ENCODE measurements at regions not wholly inside any gene's neighbourhood (a gene's known extent, or its start where the extent isn't known, plus 50 kb on each side); places are given as distances from the start of the nearest gene placed in this dataset.
"Not testable (repeated sequence)": the region's sequence is repeated elsewhere in the genome, so short reads cannot be mapped to it uniquely, and the experiment has no call there.

GRCh38 chr22:48918585-48919186 lies 909.0 kb downstream of the BRD1 start:
- no peak overlapping the region for H3K4me3 ChIP-seq (ENCODE audit: low read length)
- no peaks in the 10 kb centered on the region for H3K4me1 ChIP-seq (ENCODE audit: control insufficient read depth, insufficient read depth, low read length)
- H3K36me3 ChIP-seq (ENCODE audit: control insufficient read depth, insufficient read depth, low read length): no peaks in the 10 kb centered on the region
- H3K27me3 ChIP-seq (ENCODE audit: control insufficient read depth, insufficient read depth, low read length): no peaks in the 10 kb centered on the region
- H3K27ac ChIP-seq (ENCODE audit: low read depth, low read length): no peak overlapping the region
- no peak overlapping the region for H3K9ac ChIP-seq (ENCODE audit: low read length)

GRCh38 chr22:48912356-48913066 lies 915.2 kb downstream of the BRD1 start:
- H3K9ac ChIP-seq (ENCODE audit: low read length); H3K4me1 ChIP-seq (ENCODE audit: control insufficient read depth, insufficient read depth, low read length); H3K36me3 ChIP-seq (ENCODE audit: control insufficient read depth, insufficient read depth, low read length); H3K4me3 ChIP-seq (ENCODE audit: low read length); H3K27me3 ChIP-seq (ENCODE audit: control insufficient read depth, insufficient read depth, low read length); H3K27ac ChIP-seq (ENCODE audit: low read depth, low read length): not testable (repeated sequence)

- H3K36me3 ChIP-seq (ENCODE audit: control insufficient read depth, insufficient read depth, low read length); H3K9ac ChIP-seq (ENCODE audit: low read length); H3K27me3 ChIP-seq (ENCODE audit: control insufficient read depth, insufficient read depth, low read length); H3K27ac ChIP-seq (ENCODE audit: low read depth, low read length); H3K4me1 ChIP-seq (ENCODE audit: control insufficient read depth, insufficient read depth, low read length); H3K4me3 ChIP-seq (ENCODE audit: low read length): not testable (repeated sequence)
Measured at GRCh38 chr22:48911647-48912046, 916.0 kb downstream of the BRD1 start.

GRCh38 chr22:48911067-48911466 lies 916.6 kb downstream of the BRD1 start:
- H3K4me3 ChIP-seq (ENCODE audit: low read length); H3K27me3 ChIP-seq (ENCODE audit: control insufficient read depth, insufficient read depth, low read length); H3K36me3 ChIP-seq (ENCODE audit: control insufficient read depth, insufficient read depth, low read length); H3K9ac ChIP-seq (ENCODE audit: low read length); H3K27ac ChIP-seq (ENCODE audit: low read depth, low read length); H3K4me1 ChIP-seq (ENCODE audit: control insufficient read depth, insufficient read depth, low read length): not testable (repeated sequence)

GRCh38 chr22:48908547-48908946 lies 919.1 kb downstream of the BRD1 start:
- H3K4me3 ChIP-seq (ENCODE audit: low read length): no peak overlapping the region

GRCh38 chr22:48907591-48907990 lies 920.1 kb downstream of the BRD1 start:
- no peaks in the 10 kb centered on the region for H3K4me1 ChIP-seq (ENCODE audit: control insufficient read depth, insufficient read depth, low read length)
- H3K27me3 ChIP-seq (ENCODE audit: control insufficient read depth, insufficient read depth, low read length): no peaks in the 10 kb centered on the region
- no peak overlapping the region for H3K27ac ChIP-seq (ENCODE audit: low read depth, low read length)
- H3K36me3 ChIP-seq (ENCODE audit: control insufficient read depth, insufficient read depth, low read length): no peaks in the 10 kb centered on the region
- H3K4me3 ChIP-seq (ENCODE audit: low read length): no peak overlapping the region
- no peak overlapping the region for H3K9ac ChIP-seq (ENCODE audit: low read length)

More at GRCh38 chr22:48908547-48908946, 919.1 kb downstream of the BRD1 start:
- no peaks in the 10 kb centered on the region for H3K27me3 ChIP-seq (ENCODE audit: control insufficient read depth, insufficient read depth, low read length)
- H3K9ac ChIP-seq (ENCODE audit: low read length): no peak overlapping the region
- no peak overlapping the region for H3K27ac ChIP-seq (ENCODE audit: low read depth, low read length)
- no peaks in the 10 kb centered on the region for H3K36me3 ChIP-seq (ENCODE audit: control insufficient read depth, insufficient read depth, low read length)
- H3K4me1 ChIP-seq (ENCODE audit: control insufficient read depth, insufficient read depth, low read length): no peaks in the 10 kb centered on the region

GRCh38 chr22:48906216-48906835 lies 921.3 kb downstream of the BRD1 start:
- no peaks in the 10 kb centered on the region for H3K4me1 ChIP-seq (ENCODE audit: control insufficient read depth, insufficient read depth, low read length)
- no peak overlapping the region for H3K4me3 ChIP-seq (ENCODE audit: low read length)
- no peaks in the 10 kb centered on the region for H3K36me3 ChIP-seq (ENCODE audit: control insufficient read depth, insufficient read depth, low read length)
- H3K27ac ChIP-seq (ENCODE audit: low read depth, low read length): no peak overlapping the region
- no peaks in the 10 kb centered on the region for H3K27me3 ChIP-seq (ENCODE audit: control insufficient read depth, insufficient read depth, low read length)
- H3K9ac ChIP-seq (ENCODE audit: low read length): no peak overlapping the region

- H3K27ac ChIP-seq (ENCODE audit: low read depth, low read length): no peak overlapping the region
- H3K9ac ChIP-seq (ENCODE audit: low read length): no peak overlapping the region
- H3K4me1 ChIP-seq (ENCODE audit: control insufficient read depth, insufficient read depth, low read length): no peaks in the 10 kb centered on the region
- no peaks in the 10 kb centered on the region for H3K36me3 ChIP-seq (ENCODE audit: control insufficient read depth, insufficient read depth, low read length)
- H3K4me3 ChIP-seq (ENCODE audit: low read length): no peak overlapping the region
- H3K27me3 ChIP-seq (ENCODE audit: control insufficient read depth, insufficient read depth, low read length): no peaks in the 10 kb centered on the region
Measured at GRCh38 chr22:48905206-48905975, 922.3 kb downstream of the BRD1 start.

GRCh38 chr22:48902983-48903650 lies 924.6 kb downstream of the BRD1 start:
- Histone ChIP-seq H3K36me3 (ENCODE audit: control insufficient read depth, insufficient read depth, low read length) (no peaks in the 10 kb centered on the region), H3K9ac (ENCODE audit: low read length) (no peak overlapping the region), H3K27ac (ENCODE audit: low read depth, low read length) (no peak overlapping the region), H3K4me1 (ENCODE audit: control insufficient read depth, insufficient read depth, low read length) (no peaks in the 10 kb centered on the region), H3K27me3 (ENCODE audit: control insufficient read depth, insufficient read depth, low read length) (no peaks in the 10 kb centered on the region), H3K4me3 (ENCODE audit: low read length) (no peak overlapping the region)

GRCh38 chr22:48902001-48902869 lies 925.4 kb downstream of the BRD1 start:
- Histone ChIP-seq H3K36me3 (ENCODE audit: control insufficient read depth, insufficient read depth, low read length) (no peaks in the 10 kb centered on the region), H3K9ac (ENCODE audit: low read length) (no peak overlapping the region), H3K27me3 (ENCODE audit: control insufficient read depth, insufficient read depth, low read length) (no peaks in the 10 kb centered on the region), H3K4me1 (ENCODE audit: control insufficient read depth, insufficient read depth, low read length) (no peaks in the 10 kb centered on the region), H3K4me3 (ENCODE audit: low read length) (no peak overlapping the region), H3K27ac (ENCODE audit: low read depth, low read length) (no peak overlapping the region)

- H3K27me3 ChIP-seq (ENCODE audit: control insufficient read depth, insufficient read depth, low read length): no peaks in the 10 kb centered on the region
- H3K4me3 ChIP-seq (ENCODE audit: low read length): no peak overlapping the region
Measured at GRCh38 chr22:48901324-48901723, 926.3 kb downstream of the BRD1 start.

More at GRCh38 chr22:48901324-48901723, 926.3 kb downstream of the BRD1 start:
- H3K36me3 ChIP-seq (ENCODE audit: control insufficient read depth, insufficient read depth, low read length): no peaks in the 10 kb centered on the region
- no peak overlapping the region for H3K27ac ChIP-seq (ENCODE audit: low read depth, low read length)
- no peaks in the 10 kb centered on the region for H3K4me1 ChIP-seq (ENCODE audit: control insufficient read depth, insufficient read depth, low read length)
- H3K9ac ChIP-seq (ENCODE audit: low read length): no peak overlapping the region
